PC-3 (cell line): ENCODE measurements at regions not wholly inside any gene's neighbourhood (a gene's known extent, or its start where the extent isn't known, plus 50 kb on each side); places are given as distances from the start of the nearest gene placed in this dataset.

Experiments used
- CTCF ChIP-seq: fragments of 300-600 bp; sonication (generic); conservative IDR thresholded peaks from 2 replicates; pipeline ENCODE4 v1.5.1; 2017; ENCODE audit warnings: antibody characterized with exemption, low read depth, mild to moderate bottlenecking, low read length
- EZH2 ChIP-seq: fragments of 300-600 bp; sonication (generic); IDR thresholded peaks from one replicate; pipeline ENCODE4 v1.6.1; 2017; ENCODE audit warnings: antibody characterized with exemption, mild to moderate bottlenecking, low read length; ENCODE audit not compliant: unreplicated experiment

- no peak for TF ChIP-seq CTCF
- TF ChIP-seq EZH2 = no peak
Measured at GRCh38 chr5:63563008-63563917, 399.0 kb downstream of the HTR1A start.
